WI38 (cell line): ENCODE measurements at regions not wholly inside any gene's neighbourhood (a gene's known extent, or its start where the extent isn't known, plus 50 kb on each side); places are given as distances from the start of the nearest gene placed in this dataset.

Source experiments
- H3K4me3 ChIP-seq: 2 replicates; pipeline ENCODE4 v1.5.1; 2011; ENCODE audit warnings: low read depth, mild to moderate bottlenecking, control low read depth, low read length
- TF ChIP-seq, protein P1 (sequence below): IDR thresholded peaks from 2 replicates; pipeline ENCODE4 v1.5.1; 2012; ENCODE audit warnings: low read depth, mild to moderate bottlenecking, control low read depth, low read length

DNA sequence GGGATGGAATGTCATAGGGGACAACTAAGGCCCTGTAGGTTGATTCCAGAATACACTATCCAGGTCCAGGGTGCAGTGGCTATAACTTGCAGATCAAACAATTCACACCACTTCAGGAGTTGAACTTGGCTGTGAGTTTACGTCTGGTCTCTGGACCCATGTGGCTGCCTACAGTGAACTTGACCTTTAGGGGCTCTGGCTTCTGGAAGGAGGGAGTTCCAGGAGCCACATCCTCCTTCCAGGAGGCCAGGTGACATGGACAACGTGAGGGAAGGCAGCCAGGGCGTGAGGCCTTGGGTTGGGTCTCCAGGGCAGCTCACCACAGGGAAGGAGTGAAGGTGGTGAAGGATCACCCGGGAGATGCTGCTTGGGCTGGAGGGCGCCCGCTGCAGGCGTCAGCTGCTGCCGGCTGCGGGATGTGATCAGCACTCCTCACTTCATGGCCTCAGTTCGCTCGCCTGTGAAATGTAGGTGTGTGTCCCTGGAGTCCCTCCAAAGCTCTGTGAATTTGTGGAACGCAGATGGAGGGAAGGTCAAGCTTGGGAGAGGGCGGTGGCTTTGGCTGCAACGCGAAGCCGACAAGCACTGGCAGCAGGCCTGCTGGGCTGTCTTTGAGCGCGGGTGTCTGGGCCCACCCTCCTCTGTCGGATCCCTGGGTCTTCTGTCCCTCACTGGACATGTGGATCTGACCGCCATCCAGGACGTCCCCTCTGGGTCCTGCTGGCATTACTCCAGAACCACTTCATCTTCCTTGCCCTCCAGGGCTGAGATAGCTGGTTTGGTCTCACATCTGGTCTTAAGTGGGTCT lies 146.5 kb downstream of the GLI2 start:
- TF ChIP-seq, protein P1, sequence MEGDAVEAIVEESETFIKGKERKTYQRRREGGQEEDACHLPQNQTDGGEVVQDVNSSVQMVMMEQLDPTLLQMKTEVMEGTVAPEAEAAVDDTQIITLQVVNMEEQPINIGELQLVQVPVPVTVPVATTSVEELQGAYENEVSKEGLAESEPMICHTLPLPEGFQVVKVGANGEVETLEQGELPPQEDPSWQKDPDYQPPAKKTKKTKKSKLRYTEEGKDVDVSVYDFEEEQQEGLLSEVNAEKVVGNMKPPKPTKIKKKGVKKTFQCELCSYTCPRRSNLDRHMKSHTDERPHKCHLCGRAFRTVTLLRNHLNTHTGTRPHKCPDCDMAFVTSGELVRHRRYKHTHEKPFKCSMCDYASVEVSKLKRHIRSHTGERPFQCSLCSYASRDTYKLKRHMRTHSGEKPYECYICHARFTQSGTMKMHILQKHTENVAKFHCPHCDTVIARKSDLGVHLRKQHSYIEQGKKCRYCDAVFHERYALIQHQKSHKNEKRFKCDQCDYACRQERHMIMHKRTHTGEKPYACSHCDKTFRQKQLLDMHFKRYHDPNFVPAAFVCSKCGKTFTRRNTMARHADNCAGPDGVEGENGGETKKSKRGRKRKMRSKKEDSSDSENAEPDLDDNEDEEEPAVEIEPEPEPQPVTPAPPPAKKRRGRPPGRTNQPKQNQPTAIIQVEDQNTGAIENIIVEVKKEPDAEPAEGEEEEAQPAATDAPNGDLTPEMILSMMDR: no peak
- no peak overlapping the region for H3K4me3 ChIP-seq

DNA sequence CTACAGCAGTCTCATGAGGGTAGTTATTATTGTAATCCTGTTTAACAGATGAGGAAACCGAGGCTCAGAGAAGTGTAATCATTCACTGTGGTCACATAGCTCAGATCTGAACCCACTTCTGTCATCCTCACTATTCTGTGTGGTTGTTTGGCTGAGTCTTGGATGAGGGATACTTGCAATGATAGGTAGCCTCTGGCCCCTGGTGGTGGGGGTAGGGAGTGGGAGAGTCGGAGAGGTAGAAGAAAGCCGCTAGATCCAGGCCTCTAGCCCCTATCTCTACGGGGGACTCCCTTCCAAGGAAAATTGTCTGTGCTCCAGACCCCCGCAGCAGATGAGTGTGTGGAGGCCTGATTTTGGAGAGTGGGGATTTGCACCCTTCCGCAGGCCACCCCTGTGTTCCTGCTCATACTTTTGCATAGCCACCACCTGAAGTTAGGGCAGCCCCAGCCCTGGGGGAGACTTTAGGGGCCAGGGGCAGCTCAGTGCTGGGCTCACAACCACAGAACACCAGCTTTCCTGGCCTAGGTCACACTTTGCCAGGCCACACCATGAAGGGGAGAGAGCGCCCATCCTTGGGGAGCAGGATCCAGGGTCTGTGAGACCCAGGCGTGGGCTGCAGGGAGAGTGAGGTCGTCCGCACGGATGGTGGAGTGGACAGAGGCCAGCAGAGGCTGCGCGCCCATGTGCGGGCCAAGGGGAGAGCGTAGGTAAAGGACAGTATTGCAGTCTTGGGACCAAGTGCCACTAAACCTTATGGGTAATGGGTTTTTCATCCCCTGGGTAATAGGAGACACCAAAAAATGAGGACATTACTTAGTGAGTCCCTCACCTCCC lies 148.2 kb downstream of the GLI2 start:
- TF ChIP-seq, protein P1: no peak
- no peak overlapping the region for H3K4me3 ChIP-seq

DNA sequence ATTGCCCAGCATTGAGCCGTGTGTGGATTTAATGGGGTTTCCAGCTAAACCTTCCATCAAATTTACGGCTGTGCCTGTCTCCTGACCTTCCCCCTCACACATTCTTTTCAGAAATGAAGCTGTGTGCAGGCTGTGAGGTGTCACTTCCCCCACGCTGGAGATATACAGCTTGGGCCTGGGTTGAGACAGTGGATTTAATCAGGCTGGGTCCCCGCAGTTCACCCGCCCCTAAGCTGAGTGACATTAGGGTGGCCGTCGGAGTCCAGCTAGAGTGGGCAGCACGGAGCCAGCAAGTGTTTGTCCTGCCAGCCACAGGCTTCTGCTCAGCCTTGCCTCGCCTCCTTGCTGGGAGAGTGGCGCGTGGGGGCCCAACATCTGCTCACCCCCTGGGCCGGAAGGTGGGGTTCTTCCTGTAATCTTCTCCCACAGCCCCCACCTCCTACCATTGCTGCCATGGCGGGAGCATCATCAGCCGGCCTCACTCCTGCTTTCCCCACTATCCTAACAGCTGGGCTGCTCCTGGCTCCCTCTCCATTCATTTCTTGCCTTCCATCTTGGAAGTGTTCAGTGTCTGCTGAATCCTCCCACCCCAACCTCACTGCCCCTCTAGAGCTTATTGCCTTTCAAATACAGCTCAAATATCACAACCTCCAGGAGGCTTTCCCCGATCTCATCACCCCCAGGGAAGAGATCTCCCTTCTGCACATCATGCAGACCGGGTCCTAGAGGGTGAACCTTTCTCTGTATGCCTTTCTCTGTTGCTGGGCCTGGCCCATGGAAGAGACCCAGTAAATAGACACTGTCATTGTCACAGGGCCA lies 149.0 kb downstream of the GLI2 start:
- H3K4me3 ChIP-seq: no peak overlapping the region

DNA sequence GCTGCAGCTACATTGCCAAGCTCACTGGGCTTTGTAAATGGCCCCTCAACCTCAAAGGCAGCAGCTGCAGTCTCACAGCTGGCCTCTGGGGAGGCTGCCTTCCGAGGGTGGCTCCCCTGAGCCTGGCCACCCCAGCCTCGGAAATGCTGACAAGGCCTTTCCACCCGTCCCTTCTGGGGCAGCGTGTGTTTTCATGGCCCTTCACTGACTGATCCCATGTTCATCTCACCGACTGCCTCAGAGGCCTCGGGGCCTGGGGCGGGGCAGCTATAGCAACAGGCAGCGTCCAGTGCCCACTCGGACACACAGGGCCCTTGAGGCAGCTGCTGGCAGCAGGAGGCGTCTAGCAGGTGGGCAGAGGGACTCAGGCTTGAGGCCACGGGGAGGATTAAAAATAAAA lies 149.7 kb downstream of the GLI2 start:
- TF ChIP-seq, protein P1: no peak
- H3K4me3 ChIP-seq: no peak overlapping the region

More for the DNA sequence above, 149.0 kb downstream of the GLI2 start:
- TF ChIP-seq, protein P1: no peak

DNA sequence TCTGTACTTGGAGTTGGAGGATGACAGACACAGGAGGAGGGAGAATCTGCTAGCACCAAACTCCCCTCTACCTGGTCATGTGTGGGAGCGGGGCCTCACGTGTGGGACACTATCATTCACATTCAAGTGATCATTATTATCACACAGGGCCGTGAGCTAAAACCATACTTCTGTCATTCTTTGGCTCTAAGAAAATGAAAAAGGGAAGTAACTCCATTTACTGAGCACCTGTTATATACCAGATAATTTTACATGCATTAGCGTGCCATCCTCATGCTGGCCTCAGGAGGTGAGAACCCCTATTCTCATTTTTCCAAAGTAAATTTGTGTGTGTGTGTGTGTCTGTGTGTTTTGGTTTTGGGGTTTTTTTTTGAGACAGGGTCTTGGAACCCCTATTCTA lies 150.1 kb downstream of the GLI2 start:
- H3K4me3 ChIP-seq: no peak overlapping the region
- TF ChIP-seq, protein P1: no peak

DNA sequence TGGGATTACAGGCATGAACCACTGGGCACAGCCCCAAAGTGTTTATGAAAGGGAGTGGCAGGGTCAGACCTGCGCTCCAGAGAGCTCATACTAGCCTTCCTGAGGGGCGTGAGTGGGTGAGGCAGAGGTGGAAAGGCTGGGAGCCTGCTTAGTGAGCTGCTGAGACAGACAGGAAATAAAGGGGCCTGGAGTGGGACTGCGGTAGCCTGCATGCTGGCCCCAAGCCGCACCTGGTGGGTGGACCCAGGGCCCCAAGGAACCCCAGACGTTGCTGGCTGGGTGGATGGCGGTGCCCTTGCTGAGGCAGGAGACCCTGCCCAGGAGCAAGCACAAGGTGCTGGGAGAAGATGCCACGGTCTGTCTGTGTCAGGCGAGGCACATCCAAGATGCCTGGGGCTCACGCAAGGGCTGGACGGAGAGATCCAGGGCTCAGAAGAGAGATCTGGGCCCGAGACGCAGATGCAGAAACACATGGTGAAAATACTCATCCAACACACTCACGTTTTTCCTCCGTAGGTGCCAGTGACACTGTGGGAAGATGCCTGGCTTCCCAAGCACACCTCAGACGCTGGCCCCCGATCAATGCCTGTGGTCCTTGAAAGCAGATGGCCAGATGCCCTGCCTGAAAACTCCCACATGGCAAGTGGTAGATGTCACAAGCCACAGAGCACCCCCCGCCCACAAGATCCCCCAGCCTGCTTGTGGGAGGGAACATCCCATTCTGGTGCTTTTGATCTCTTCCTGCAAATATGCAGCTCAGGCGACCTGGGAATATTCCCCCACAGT lies 151.1 kb downstream of the GLI2 start:
- no peak overlapping the region for H3K4me3 ChIP-seq
- TF ChIP-seq, protein P1: no peak
